ENCODE measurements at regions not wholly inside any gene's neighbourhood (a gene's known extent, or its start where the extent isn't known, plus 50 kb on each side); places are given as distances from the start of the nearest gene placed in this dataset.

GRCh38 chr13:65603160-65603559 lies 1627.0 kb downstream of the PCDH9 start:
- no peak for ATAC-seq
- H3K36me3 ChIP-seq: no peaks in the 10 kb centered on the region
- no peak for TF ChIP-seq CTCF (IDR thresholded peaks at IDR 0.05)

GRCh38 chr13:65601855-65602254 lies 1628.3 kb downstream of the PCDH9 start:
- Histone ChIP-seq H3K4me3 (no peak overlapping the region), H3K27me3 (ENCODE audit: low read depth) (no peaks in the 10 kb centered on the region), H3K27ac (no peak overlapping the region), H3K36me3 (no peaks in the 10 kb centered on the region), H3K4me1 (no peaks in the 10 kb centered on the region), H3K9me3 (no peaks in the 10 kb centered on the region)
- ATAC-seq: no peak
- intact Hi-C loops (cut with DNase I): no loop called here
- DNase-seq: no peak
- no peak for TF ChIP-seq CTCF (IDR thresholded peaks at IDR 0.05)

More at GRCh38 chr13:65603160-65603559, 1627.0 kb downstream of the PCDH9 start:
- H3K4me1 ChIP-seq: no peaks in the 10 kb centered on the region
- H3K27ac ChIP-seq: no peak overlapping the region
- H3K27me3 ChIP-seq (ENCODE audit: low read depth): no peaks in the 10 kb centered on the region
- intact Hi-C loops (cut with DNase I): no loop called here
- DNase-seq: no peak
- H3K4me3 ChIP-seq: no peak overlapping the region
- H3K9me3 ChIP-seq: no peaks in the 10 kb centered on the region

GRCh38 chr13:65600702-65601101 lies 1629.4 kb downstream of the PCDH9 start:
- Histone ChIP-seq H3K9me3 (no peaks in the 10 kb centered on the region), H3K27me3 (ENCODE audit: low read depth) (no peaks in the 10 kb centered on the region), H3K36me3 (no peaks in the 10 kb centered on the region), H3K27ac (no peak overlapping the region), H3K4me1 (no peaks in the 10 kb centered on the region), H3K4me3 (no peak overlapping the region)
- TF ChIP-seq CTCF (IDR thresholded peaks at IDR 0.05): no peak
- no peak for DNase-seq
- ATAC-seq: no peak
- intact Hi-C loops (cut with DNase I): no loop called here

GRCh38 chr13:65597839-65598818 lies 1632.0 kb downstream of the PCDH9 start:
- ATAC-seq (peak; percentile 87 to 97), DNase-seq (no peak)
- Histone ChIP-seq H3K27me3 (ENCODE audit: low read depth) (no peaks in the 10 kb centered on the region), H3K4me3 (no peak overlapping the region), H3K36me3 (no peaks in the 10 kb centered on the region), H3K4me1 (no peaks in the 10 kb centered on the region), H3K27ac (no peak overlapping the region), H3K9me3 (no peaks in the 10 kb centered on the region)
- intact Hi-C loops (cut with DNase I): no loop called here
- no peak for TF ChIP-seq CTCF (IDR thresholded peaks at IDR 0.05)

- no peaks in the 10 kb centered on the region for H3K36me3 ChIP-seq
- no peaks in the 10 kb centered on the region for H3K4me1 ChIP-seq
- H3K4me3 ChIP-seq: no peak overlapping the region
- ATAC-seq (no peak), DNase-seq (no peak)
- H3K27me3 ChIP-seq (ENCODE audit: low read depth): no peaks in the 10 kb centered on the region
- no peak for TF ChIP-seq CTCF (IDR thresholded peaks at IDR 0.05)
- no peaks in the 10 kb centered on the region for H3K9me3 ChIP-seq
- intact Hi-C loops (cut with DNase I): no loop called here
- no peak overlapping the region for H3K27ac ChIP-seq
Observed at GRCh38 chr13:65595916-65596315, 1634.2 kb downstream of the PCDH9 start.

All from lower lobe of right lung (tissue), 2 donors.